ENCODE measurements at regions not wholly inside any gene's neighbourhood (a gene's known extent, or its start where the extent isn't known, plus 50 kb on each side); places are given as distances from the start of the nearest gene placed in this dataset.

DNA sequence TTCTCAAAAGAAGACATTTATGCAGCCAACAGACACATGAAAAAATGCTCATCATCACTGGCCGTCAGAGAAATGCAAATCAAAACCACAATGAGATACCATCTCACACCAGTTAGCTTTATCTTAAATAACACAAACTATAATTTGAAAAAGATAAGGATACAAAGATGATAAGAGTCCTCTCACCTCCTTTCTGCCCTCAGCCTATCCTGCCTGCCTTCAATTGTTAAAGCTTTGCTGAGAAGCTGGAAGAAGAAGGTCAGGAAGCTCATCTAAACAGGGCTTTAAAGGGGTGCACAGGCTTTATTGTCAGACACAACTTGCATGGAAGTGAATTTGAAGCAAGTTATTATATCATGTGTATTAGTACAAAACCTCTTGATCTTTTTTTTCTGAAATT, 676.3 kb upstream of the GOT2 start:
- DNase-seq (ENCODE audit: insufficient read length, low spot score) (no peak), FAIRE-seq (no peak)

DNA sequence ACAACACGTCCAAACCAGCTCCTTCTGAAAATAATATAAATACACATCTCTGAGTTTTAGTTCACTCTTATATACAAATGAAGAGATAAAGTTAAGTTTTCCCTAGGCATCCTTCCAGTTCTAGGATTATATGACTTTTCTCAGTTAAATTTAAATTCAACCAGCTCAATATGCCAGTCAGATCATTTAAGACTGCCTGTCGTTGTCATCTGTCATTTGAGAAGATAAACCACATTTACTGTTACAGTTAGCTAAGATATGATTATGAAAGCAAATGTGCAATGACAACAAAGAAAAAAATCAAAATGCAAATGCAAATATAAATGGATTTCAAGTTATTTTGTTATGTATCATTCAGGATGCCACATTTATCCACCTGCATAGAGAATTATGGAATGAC, 671.7 kb upstream of the GOT2 start:
- no peak for FAIRE-seq
- no peak for DNase-seq (ENCODE audit: insufficient read length, low spot score)

DNA sequence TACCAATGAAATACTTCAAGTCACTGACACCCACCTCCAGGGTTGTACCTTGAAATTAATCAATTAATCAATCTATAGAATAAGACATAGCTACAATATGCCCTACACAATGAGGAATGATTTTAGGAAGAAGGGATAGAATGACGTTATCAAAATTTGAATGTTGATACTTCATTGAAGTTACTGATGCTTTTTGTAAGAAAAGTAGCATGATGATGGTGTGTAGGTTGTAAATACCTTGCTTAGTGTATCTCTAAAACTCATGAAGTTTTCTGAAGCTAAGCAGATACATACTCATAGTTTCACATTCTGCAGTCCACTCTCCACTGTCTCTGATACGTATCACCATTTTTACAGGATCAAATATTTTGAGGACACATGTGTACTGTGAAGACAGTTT, 670.4 kb upstream of the GOT2 start:
- DNase-seq (ENCODE audit: insufficient read length, low spot score) (no peak), FAIRE-seq (no peak)

DNA sequence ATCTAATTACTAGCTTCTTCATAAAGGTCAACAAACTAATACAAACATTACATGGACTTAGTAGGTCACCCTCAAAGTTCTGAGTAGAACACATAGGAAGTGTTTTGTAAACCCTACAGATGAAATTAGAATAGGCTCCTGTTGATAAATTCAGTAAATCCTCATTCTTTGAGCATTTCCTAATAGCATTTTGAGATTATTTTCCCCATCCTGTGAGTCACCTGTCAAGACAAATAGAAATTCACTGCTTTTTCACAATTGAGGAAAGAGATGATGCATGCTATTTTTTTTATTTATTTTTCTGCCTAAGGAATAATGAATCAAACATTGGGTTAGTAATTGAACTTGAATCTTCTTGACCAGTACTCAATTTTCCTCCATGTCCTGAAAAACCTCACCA, 666.7 kb upstream of the GOT2 start:
- no peak for FAIRE-seq
- DNase-seq (ENCODE audit: insufficient read length, low spot score), result no peak

DNA sequence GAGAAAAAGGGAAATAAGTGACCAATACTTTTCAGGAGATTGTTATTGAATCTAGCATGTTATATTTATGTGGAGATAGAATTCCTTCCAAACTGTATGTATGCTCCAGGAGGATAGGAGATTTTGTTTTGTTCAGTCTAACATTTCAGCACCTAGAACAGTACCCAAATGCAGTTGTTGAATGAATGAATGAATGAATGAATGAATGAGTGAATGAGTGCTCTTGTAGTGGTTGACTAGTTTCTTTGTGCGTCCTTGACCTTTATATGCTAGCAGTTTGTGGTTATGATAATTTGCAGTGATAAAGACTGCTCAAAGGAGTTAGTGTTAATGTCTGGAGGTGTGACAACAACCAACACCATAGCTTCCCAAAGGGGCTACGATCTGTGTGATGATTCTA, 663.5 kb upstream of the GOT2 start:
- FAIRE-seq (no peak), DNase-seq (ENCODE audit: insufficient read length, low spot score) (no peak)

DNA sequence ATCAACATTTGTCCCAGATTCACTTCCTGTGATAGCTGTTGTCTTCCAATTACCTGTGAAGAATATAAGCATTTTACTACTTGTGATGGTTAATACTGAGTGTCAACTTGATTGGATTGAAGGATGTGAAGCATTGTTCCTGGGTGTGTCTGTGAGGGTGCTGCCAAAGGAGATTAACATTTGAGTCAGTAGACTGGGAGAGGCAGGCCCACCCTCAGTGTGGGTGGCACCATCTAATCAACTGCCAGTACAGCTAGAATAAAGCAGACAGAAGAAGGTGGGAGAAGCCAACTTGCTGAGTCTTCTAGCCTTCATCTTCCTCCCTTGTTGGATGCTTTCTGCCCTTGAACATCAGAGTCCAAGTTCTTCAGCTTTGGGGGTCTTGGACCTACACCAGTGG, 660.4 kb upstream of the GOT2 start:
- FAIRE-seq (no peak), DNase-seq (ENCODE audit: insufficient read length, low spot score) (no peak)

DNA sequence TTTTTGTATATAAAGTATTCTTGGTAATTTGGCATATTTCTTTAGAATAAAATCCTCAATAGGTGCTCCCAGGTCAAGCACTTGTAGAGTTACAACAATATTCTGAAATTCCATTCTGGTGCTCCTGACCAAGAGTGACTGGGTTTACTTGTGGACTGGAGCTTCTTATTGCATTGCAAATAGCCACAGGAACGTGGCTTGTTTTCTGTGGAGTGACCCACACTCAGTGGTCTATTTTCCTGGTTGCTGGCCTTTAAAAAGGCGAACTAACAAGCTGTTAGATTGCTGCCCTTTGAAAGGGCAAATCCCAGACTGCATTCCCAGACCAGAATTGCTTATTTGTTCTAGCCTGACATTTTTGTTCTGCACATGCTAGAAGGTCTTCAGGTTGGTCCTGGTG, 658.8 kb upstream of the GOT2 start:
- no peak for FAIRE-seq
- no peak for DNase-seq (ENCODE audit: insufficient read length, low spot score)

DNA sequence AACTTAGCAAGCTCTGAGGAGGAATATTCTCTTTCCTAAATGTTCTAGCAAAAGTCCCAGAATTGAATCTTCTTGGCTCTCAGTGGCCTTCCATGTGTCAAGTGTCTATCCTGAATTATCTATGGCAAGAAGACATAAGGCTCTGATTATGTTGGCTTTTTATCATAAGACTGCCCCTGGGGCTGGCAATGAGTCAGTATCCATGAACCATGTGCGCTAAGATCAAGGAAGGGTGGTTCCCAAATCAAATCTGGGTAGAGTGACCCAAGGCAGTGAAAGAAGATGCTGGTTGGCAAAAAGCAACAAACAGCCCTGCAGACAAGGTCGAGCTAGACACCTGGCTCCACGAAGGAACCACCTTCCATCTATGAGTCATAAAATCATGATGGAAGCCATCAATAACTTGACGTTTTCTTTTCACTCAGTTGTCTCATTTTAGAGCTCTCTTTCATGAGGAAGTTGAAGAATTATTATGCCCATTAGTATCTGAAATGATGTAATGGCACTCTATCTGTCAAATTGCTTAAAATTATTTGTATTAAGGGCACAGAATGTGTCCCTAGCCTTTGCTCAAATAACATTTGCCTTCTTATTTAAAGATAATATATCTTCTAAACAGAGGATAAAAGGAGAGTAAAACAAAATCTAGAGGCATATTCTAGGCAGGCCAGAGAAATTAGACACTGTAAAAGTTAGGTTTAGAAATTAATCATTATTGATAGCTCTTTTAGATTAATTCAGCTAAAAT, 657.7 kb upstream of the GOT2 start:
- FAIRE-seq (no peak), DNase-seq (ENCODE audit: insufficient read length, low spot score) (no peak)

DNA sequence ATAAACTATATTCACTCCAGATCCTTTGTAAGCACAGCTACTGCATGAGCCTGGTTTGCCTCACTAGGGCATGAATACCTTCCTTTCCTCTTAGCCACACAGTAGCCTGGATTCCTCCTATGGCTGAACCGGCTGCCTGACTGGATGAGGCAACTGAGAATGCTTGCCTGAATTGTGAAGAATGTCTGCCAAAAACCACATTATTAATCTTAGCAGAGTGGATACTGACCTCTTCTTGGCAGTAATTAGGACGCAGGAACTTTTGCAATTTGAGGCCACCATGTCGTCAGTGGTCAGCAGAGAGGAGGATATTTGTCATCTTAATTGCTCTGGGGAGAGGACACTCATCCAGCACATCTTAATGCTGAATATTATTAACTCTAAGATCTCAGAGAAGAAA, 651.8 kb upstream of the GOT2 start:
- FAIRE-seq (no peak), DNase-seq (ENCODE audit: insufficient read length, low spot score) (no peak)

DNA sequence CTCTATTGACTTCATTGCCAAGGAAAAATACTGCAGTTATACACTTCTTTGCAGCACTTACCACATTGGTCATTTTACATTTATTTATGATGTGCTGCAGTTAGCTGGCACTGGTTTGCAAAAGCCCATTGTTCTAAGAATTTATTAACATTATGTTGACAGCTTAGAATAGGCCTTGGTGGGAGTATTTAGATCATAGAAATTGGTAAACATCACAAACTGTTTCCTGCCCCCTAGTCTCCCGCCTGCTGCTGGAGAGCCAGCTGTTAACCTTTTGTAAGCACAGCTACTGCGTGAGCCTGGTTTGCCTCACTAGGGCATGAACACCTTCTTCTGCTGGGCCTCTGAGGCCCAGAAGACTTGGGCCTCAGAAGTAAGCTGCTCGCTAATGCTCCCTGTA, 651.4 kb upstream of the GOT2 start:
- DNase-seq (ENCODE audit: insufficient read length, low spot score) (no peak), FAIRE-seq (no peak)

DNA sequence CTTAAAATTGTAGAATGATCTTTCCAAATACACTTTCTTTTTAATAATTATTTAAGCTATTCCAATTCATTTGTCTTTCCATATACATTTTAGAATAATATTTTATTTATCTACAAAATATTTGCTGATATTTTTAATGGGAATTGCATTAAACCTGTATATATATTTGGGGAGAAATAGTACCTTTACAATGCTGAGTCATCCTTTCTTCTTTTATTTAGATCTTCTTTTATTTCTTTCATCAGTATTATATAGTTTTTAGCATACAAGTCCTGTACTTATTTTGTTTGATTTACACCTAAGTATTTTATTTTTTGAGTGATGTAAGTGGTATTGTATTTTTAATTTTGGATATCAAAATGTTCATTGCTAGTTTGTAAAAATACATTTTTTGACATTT, 639.5 kb upstream of the GOT2 start:
- DNase-seq (ENCODE audit: insufficient read length, low spot score), result no peak
- no peak for FAIRE-seq

DNA sequence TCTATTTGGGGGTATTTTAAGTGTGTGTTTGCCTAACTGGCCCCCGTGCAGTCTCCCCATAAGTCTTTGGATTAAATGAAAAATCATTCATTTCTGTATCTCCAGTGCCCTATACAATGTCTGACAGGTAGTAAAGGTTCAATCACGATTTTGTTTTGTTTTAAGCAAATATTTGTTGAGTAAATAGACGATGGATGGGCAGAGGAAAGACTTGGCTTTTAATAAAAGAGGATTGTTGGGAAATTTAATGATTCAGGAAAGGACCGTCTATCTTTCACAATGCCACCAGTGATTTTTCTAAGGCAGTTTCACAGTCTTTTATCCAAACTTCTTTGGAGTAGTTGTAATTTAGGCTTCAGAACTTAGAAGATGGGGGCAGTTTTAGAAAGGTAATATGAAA, 636.6 kb upstream of the GOT2 start:
- DNase-seq (ENCODE audit: insufficient read length, low spot score), result no peak
- FAIRE-seq, result no peak

DNA sequence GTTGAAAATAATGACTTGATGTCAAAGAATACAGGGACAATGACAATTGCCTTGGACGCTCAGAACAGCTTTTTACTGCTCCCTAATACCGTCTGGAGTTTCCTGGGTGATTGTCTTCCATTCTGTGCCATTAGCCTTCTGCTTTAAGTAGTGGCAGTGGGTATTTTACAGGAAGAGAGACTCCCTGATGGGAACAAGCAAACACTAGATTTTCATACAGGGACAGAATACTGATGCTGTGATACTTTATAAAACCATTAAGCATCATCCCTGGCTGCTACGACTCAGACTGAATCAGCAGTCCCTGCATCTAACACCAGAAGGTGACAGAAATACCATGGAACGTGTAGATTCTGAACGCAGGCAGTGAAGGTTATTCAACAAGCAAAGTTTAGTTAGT, 635.4 kb upstream of the GOT2 start:
- no peak for FAIRE-seq
- DNase-seq (ENCODE audit: insufficient read length, low spot score), result no peak

DNA sequence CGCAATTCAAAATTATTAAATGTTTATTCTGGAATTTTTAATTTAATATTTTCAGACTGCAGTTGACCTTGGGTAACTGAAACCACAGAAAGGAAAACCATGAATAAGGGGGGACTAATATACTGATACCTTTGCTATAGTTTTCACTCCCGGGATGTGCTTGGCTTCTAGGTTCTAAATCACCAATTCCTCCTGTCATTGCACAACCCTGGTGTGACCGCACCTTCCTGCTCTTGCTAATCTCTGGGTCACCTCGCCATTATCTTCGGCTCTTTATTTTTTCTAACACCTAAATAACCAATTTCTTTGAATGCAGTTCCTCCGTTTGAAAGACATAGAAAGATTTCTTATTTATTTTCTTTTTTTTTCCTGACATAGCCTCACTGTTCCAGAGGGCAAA, 634.5 kb upstream of the GOT2 start:
- DNase-seq (ENCODE audit: insufficient read length, low spot score) (no peak), FAIRE-seq (no peak)

DNA sequence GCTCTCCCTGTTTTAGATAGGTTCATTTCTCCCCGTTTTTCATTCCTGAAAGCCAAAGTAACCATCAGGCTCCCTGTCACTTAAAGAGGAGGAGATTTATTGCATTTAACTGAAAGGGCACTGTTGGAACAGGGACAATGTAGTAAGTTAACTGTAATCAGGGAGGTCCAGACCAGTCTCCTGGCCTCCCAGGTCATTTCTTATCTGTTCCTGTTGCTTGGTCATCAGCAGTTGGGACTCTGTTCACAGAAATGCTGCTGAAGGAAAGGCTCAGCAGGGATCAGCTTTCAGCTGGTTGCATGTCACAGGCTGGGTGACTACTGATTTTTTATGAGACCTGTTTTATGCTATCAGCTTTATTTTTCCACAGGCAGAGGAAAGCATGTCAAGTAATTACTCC, 622.6 kb upstream of the GOT2 start:
- DNase-seq (ENCODE audit: insufficient read length, low spot score) (no peak), FAIRE-seq (no peak)

DNA sequence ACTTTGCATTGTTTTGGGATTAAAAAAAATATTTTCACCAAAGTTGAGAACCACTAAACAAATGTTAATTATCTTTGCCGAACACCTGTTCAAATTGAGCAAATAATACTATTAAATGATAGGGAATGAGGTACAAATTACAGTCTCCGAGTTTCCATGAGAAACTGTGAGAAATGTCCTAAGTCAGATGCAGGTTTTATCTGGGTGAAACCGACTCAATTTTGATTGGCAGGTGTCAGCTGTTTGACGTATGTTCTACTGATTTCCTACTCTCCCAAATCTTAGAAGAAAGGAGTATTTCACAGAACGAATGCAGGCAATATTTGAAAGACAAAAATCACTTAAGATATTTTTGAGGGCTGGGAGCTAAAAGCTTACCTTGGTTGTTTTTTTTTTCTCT, 622.0 kb upstream of the GOT2 start:
- FAIRE-seq (no peak), DNase-seq (ENCODE audit: insufficient read length, low spot score) (no peak)

DNA sequence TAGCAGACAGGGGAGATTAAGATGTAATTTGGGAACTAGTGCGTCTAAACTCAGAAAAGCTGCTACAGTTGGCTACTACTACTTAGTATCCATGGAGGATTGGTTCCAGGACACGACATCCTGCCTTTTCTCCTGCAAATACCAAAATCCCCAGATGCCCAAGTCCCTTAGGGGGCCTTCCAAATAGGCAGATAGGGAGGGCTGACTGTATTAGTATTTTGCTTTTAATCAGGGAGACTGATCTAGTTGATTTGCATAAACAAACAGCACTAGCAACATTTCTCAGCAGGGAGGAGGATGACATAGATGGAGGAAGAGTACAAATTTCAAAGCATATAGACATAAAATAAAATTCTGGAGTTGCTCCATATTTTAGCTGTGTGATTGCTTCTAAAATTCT, 621.6 kb upstream of the GOT2 start:
- no peak for DNase-seq (ENCODE audit: insufficient read length, low spot score)
- FAIRE-seq, result no peak

DNA sequence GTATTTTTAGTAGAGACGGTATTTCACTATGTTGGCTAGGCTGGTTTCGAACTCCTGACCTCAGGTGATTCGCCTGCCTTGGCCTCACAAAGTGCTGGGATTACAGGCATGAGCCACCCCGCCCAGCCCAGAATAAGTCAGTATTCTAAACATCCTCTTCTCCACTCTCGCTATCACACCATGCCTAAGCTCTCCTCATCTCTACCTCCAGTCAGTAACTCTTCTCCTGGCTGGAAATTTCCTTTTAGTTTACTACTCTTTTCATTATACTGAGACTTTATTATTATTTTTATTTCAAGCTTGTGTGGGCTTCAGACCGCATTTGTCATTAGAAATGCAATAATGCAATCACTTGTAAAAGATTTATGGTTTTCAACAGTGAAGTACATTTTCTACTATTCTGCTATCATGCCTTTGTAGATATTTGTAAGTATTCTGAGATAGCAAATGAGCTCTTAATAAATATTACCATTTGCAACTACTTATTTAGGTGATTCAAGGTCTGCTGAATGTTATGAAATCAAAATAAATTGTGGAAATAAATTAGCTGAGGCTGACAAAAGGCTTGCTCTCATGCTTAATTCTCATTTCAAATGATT, 617.3 kb upstream of the GOT2 start:
- no peak for DNase-seq (ENCODE audit: insufficient read length, low spot score)
- no peak for FAIRE-seq

DNA sequence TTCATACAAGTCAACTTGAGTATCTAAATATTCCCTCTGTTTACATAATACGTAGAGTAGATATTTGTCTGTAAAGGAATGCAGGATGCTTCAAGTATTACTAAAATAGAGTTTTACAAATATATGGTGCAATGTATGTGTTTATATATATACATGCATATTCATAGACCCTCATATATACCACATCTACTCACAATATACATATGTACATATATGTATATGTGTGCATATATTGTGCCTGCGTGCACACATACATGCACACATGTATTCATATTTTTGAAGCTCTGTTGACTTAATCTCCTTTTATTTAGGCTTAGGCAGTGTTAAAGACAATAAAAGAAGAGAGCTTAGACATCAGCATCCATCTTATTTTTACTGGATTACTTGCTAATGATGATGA, 616.6 kb upstream of the GOT2 start:
- FAIRE-seq, result no peak

DNA sequence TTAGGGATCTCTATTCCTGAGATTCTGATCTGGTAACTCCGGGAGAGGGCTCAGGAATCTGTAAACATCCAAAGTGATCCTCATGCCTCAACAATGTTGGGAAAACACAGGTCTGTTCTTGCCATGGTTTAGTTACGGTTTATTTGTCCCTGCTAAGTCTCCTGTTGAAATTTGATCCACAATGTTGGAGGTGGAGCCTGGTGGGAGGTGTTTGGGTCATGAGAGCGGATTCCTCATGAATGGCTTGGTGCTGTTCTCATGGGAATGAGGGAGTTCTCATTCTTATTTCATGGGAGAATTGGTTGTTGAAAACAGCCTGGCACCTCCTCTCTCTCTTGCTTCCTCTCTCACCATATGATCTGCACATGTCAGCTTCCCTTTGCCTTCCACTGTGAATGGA, 608.6 kb upstream of the GOT2 start:
- FAIRE-seq (no peak), DNase-seq (ENCODE audit: insufficient read length, low spot score) (no peak)

More for the DNA sequence above, 616.6 kb upstream of the GOT2 start:
- DNase-seq (ENCODE audit: insufficient read length, low spot score), result no peak

DNA sequence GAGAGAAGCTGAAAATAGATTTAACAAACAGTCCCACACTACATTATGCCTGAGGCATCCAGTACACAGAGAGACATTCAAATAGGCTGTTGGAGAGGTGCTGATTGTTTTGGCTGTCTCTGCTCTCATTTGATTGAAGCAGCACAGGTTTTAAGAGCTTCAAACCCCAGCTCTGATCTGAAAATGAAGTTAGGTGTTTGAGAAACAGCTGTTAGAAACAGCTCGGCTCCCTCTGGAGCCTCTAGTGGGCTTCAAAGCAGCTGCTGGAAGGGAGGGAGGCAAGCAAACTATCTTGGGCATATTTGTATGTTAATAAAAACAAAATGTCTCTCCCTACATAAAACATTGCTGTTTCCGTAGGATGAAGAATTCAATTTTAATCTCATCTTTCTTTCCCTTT, 607.3 kb upstream of the GOT2 start:
- no peak for FAIRE-seq
- DNase-seq (ENCODE audit: insufficient read length, low spot score), result no peak

DNA sequence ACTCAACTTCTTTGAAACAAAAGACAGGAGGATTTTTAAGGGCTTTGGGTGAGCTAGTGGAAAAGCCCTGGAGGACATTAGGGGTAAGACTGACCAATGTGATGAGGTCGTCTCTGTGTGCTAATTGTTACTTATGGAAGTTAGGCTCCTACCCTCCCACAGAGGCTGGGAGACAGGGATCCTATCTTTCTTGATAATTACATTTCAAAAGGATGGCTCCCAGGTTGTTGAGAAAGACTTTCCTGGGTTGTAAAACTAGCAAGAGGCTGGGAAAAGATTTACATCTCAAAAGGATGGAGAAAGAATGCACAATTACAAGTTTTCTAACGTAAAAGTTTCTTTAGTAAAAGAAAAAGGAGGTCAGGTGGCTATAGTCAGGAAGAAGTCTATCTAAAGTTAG, 605.8 kb upstream of the GOT2 start:
- FAIRE-seq (no peak), DNase-seq (ENCODE audit: insufficient read length, low spot score) (no peak)

DNA sequence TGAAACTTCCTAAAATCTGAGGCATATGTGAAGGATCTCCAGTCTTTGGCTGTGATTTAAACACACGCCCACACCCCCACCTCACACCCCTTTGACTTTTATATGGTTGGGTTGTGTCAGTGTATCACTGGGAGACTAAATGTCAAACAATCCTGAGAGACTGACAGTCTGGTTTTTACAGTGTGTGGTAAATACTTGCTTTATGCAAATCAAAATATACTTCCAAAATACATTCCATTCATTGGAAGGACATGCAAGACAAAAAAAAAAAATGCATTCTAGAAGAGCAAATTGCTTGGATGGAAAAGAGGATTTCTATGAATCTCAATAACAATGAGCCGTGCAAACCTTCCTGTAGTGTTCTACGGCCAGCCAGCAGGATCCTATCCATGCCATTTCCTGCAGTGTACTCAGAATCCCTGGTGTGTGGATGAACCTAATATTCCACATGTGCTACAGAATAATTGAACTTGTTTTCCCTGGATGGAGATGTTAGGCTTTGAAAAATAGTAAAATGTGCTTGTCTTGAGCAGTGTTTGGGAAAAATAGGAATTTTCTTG, 602.1 kb upstream of the GOT2 start:
- DNase-seq (ENCODE audit: insufficient read length, low spot score) (no peak), FAIRE-seq (no peak)
